ENCODE measurements at regions not wholly inside any gene's neighbourhood (a gene's known extent, or its start where the extent isn't known, plus 50 kb on each side); places are given as distances from the start of the nearest gene placed in this dataset.
"Not testable (repeated sequence)": the region's sequence is repeated elsewhere in the genome, so short reads cannot be mapped to it uniquely, and the experiment has no call there.

GRCh38 chr2:198638577-198638976 is 819.2 kb downstream of the SATB2 start:
- intact Hi-C loops (cut with DNase I, micrococcal nuclease): no loop called here
- CTCF ChIA-PET: interaction anchor here (0.7 kb wide), 1 partner anchor 817 kb away, joined by 3 read pairs; no protein-coding TSS in a partner anchor
- no peak overlapping the region for H3K4me3 Mint-ChIP-seq

GRCh38 chr2:198630384-198630783 is 826.0 kb downstream of the PLCL1 start:
- no peak for ATAC-seq
- no peak for DNase-seq
- no peaks in the 10 kb centered on the region for H3K4me1 Mint-ChIP-seq
- intact Hi-C loops (cut with DNase I, micrococcal nuclease): no loop called here
- H3K27ac Mint-ChIP-seq: no peak overlapping the region
- ChIA-PET CTCF (no interaction called here), POLR2A (no interaction called here)
- H3K36me3 Mint-ChIP-seq (ENCODE audit: low read depth): no peaks in the 10 kb centered on the region
- no peaks in the 10 kb centered on the region for H3K9me3 Mint-ChIP-seq (ENCODE audit: low read depth)
- no peaks in the 10 kb centered on the region for H3K27me3 Mint-ChIP-seq
- H3K4me3 Mint-ChIP-seq: no peak overlapping the region

More at GRCh38 chr2:198638577-198638976, 819.2 kb downstream of the SATB2 start:
- POLR2A ChIA-PET: no interaction called here
- Mint-ChIP-seq H3K27me3 (peaks cover 5% of the 10 kb centered on the region), H3K27ac (no peak overlapping the region), H3K9me3 (ENCODE audit: low read depth) (no peaks in the 10 kb centered on the region), H3K4me1 (no peaks in the 10 kb centered on the region), H3K36me3 (ENCODE audit: low read depth) (no peaks in the 10 kb centered on the region)
- ATAC-seq: no peak
- DNase-seq: no peak

GRCh38 chr2:198628596-198628995 is 824.2 kb downstream of the PLCL1 start:
- ATAC-seq (no peak), DNase-seq (no peak)
- CTCF ChIA-PET: no interaction called here
- H3K27ac Mint-ChIP-seq: no peak overlapping the region
- H3K27me3 Mint-ChIP-seq: no peaks in the 10 kb centered on the region
- no peaks in the 10 kb centered on the region for H3K9me3 Mint-ChIP-seq (ENCODE audit: low read depth)
- POLR2A ChIA-PET: no interaction called here
- intact Hi-C loops (cut with DNase I, micrococcal nuclease): no loop called here
- H3K4me1 Mint-ChIP-seq: no peaks in the 10 kb centered on the region
- no peak overlapping the region for H3K4me3 Mint-ChIP-seq
- no peaks in the 10 kb centered on the region for H3K36me3 Mint-ChIP-seq (ENCODE audit: low read depth)

GRCh38 chr2:198622986-198623730 is 818.8 kb downstream of the PLCL1 start:
- Mint-ChIP-seq H3K9me3 (ENCODE audit: low read depth) (no peaks in the 10 kb centered on the region), H3K36me3 (ENCODE audit: low read depth) (no peaks in the 10 kb centered on the region), H3K4me3 (no peak overlapping the region), H3K27me3 (no peaks in the 10 kb centered on the region), H3K27ac (no peak overlapping the region), H3K4me1 (no peaks in the 10 kb centered on the region)
- POLR2A ChIA-PET: no interaction called here
- ATAC-seq: no peak
- CTCF ChIA-PET: interaction anchor here (0.7 kb wide), 1 partner anchor 866 kb away, joined by 3 read pairs; no protein-coding TSS in a partner anchor
- intact Hi-C loops (cut with DNase I, micrococcal nuclease): no loop called here
- DNase-seq: no peak

- ChIA-PET CTCF (no interaction called here), POLR2A (no interaction called here)
- H3K36me3 Mint-ChIP-seq (ENCODE audit: low read depth): no peaks in the 10 kb centered on the region
- intact Hi-C loops (cut with DNase I, micrococcal nuclease): no loop called here
- H3K27me3 Mint-ChIP-seq: no peaks in the 10 kb centered on the region
- no peaks in the 10 kb centered on the region for H3K9me3 Mint-ChIP-seq (ENCODE audit: low read depth)
- DNase-seq (no peak), ATAC-seq (no peak)
- H3K4me3 Mint-ChIP-seq: no peak overlapping the region
- H3K4me1 Mint-ChIP-seq: no peaks in the 10 kb centered on the region
- H3K27ac Mint-ChIP-seq: no peak overlapping the region
Observed at GRCh38 chr2:198615972-198616371, 811.6 kb downstream of the PLCL1 start.

- intact Hi-C loops (cut with DNase I, micrococcal nuclease): no loop called here
- ATAC-seq (no peak), DNase-seq (no peak)
- H3K4me3 Mint-ChIP-seq: no peak overlapping the region
- no peaks in the 10 kb centered on the region for H3K36me3 Mint-ChIP-seq (ENCODE audit: low read depth)
- no peaks in the 10 kb centered on the region for H3K4me1 Mint-ChIP-seq
- H3K27me3 Mint-ChIP-seq: no peaks in the 10 kb centered on the region
- CTCF ChIA-PET: no interaction called here
- POLR2A ChIA-PET: no interaction called here
- H3K27ac Mint-ChIP-seq: no peak overlapping the region
- H3K9me3 Mint-ChIP-seq (ENCODE audit: low read depth): no peaks in the 10 kb centered on the region
Observed at GRCh38 chr2:198611201-198611600, 806.8 kb downstream of the PLCL1 start.

GRCh38 chr2:198604599-198604998 is 800.2 kb downstream of the PLCL1 start:
- Mint-ChIP-seq H3K4me3 (no peak overlapping the region), H3K36me3 (ENCODE audit: low read depth) (no peaks in the 10 kb centered on the region)
- no peak for ATAC-seq

GRCh38 chr2:198602986-198603385 is 798.6 kb downstream of the PLCL1 start:
- H3K27me3 Mint-ChIP-seq; H3K4me1 Mint-ChIP-seq; H3K27ac Mint-ChIP-seq; H3K4me3 Mint-ChIP-seq; ATAC-seq; POLR2A ChIA-PET; H3K36me3 Mint-ChIP-seq (ENCODE audit: low read depth); DNase-seq; H3K9me3 Mint-ChIP-seq (ENCODE audit: low read depth); intact Hi-C loops (cut with DNase I, micrococcal nuclease): not testable (repeated sequence)
- CTCF ChIA-PET: interaction anchor here (0.6 kb wide), 1 partner anchor 910 kb away, joined by 3 read pairs; no protein-coding TSS in a partner anchor

More at GRCh38 chr2:198604599-198604998, 800.2 kb downstream of the PLCL1 start:
- intact Hi-C loops (cut with DNase I, micrococcal nuclease): no loop called here
- peaks cover 2% of the 10 kb centered on the region for H3K9me3 Mint-ChIP-seq (ENCODE audit: low read depth)
- peaks cover 3% of the 10 kb centered on the region for H3K27me3 Mint-ChIP-seq
- POLR2A ChIA-PET: no interaction called here
- H3K27ac Mint-ChIP-seq: no peak overlapping the region
- no peak for DNase-seq
- no peaks in the 10 kb centered on the region for H3K4me1 Mint-ChIP-seq
- CTCF ChIA-PET: no interaction called here

- no peaks in the 10 kb centered on the region for H3K4me1 Mint-ChIP-seq
- intact Hi-C loops (cut with DNase I, micrococcal nuclease): no loop called here
- H3K4me3 Mint-ChIP-seq: no peak overlapping the region
- no peak overlapping the region for H3K27ac Mint-ChIP-seq
- peaks cover 6% of the 10 kb centered on the region for H3K27me3 Mint-ChIP-seq
- no peak for ATAC-seq
- ChIA-PET CTCF (no interaction called here), POLR2A (no interaction called here)
- no peaks in the 10 kb centered on the region for H3K36me3 Mint-ChIP-seq (ENCODE audit: low read depth)
- no peak for DNase-seq
- H3K9me3 Mint-ChIP-seq (ENCODE audit: low read depth): peaks cover 2% of the 10 kb centered on the region
Observed at GRCh38 chr2:198597648-198598047, 793.3 kb downstream of the PLCL1 start.

GRCh38 chr2:198596985-198597384 is 792.6 kb downstream of the PLCL1 start:
- ATAC-seq (no peak), DNase-seq (no peak)
- Mint-ChIP-seq H3K9me3 (ENCODE audit: low read depth) (peaks cover under 1% of the 10 kb centered on the region), H3K4me3 (no peak overlapping the region), H3K27me3 (peaks cover 4% of the 10 kb centered on the region), H3K4me1 (no peaks in the 10 kb centered on the region), H3K36me3 (ENCODE audit: low read depth) (no peaks in the 10 kb centered on the region), H3K27ac (no peak overlapping the region)
- intact Hi-C loops (cut with DNase I, micrococcal nuclease): no loop called here
- ChIA-PET POLR2A (no interaction called here), CTCF (interaction anchor here (1.1 kb wide), 1 partner anchor 998 kb away, joined by 3 read pairs; no protein-coding TSS in a partner anchor)

GRCh38 chr2:198595721-198596120 is 791.3 kb downstream of the PLCL1 start:
- no peak for ATAC-seq
- no peak overlapping the region for H3K4me3 Mint-ChIP-seq
- POLR2A ChIA-PET: no interaction called here
- intact Hi-C loops (cut with DNase I, micrococcal nuclease): no loop called here
- no peaks in the 10 kb centered on the region for H3K36me3 Mint-ChIP-seq (ENCODE audit: low read depth)
- H3K9me3 Mint-ChIP-seq (ENCODE audit: low read depth): no peaks in the 10 kb centered on the region
- no peaks in the 10 kb centered on the region for H3K4me1 Mint-ChIP-seq
- CTCF ChIA-PET: interaction anchor here (0.8 to 1.1 kb wide), 2 partner anchors 281 to 999 kb away, joined by 3 read pairs; no protein-coding TSS in a partner anchor
- DNase-seq: no peak
- H3K27me3 Mint-ChIP-seq: peaks cover 4% of the 10 kb centered on the region
- H3K27ac Mint-ChIP-seq: no peak overlapping the region

- Mint-ChIP-seq H3K4me3 (no peak overlapping the region), H3K27me3 (peaks cover 2% of the 10 kb centered on the region), H3K27ac (no peak overlapping the region), H3K4me1 (no peaks in the 10 kb centered on the region), H3K9me3 (ENCODE audit: low read depth) (no peaks in the 10 kb centered on the region), H3K36me3 (ENCODE audit: low read depth) (no peaks in the 10 kb centered on the region)
- POLR2A ChIA-PET: no interaction called here
- CTCF ChIA-PET: no interaction called here
- DNase-seq (no peak), ATAC-seq (no peak)
- intact Hi-C loops (cut with DNase I, micrococcal nuclease): no loop called here
Observed at GRCh38 chr2:198591586-198591985, 787.2 kb downstream of the PLCL1 start.

All from activated CD4-positive, alpha-beta T cell treated with anti-CD3 and anti-CD28 coated beads for 36 hours (primary cell).